GM21529 (cell line): ENCODE measurements at regions not wholly inside any gene's neighbourhood (a gene's known extent, or its start where the extent isn't known, plus 50 kb on each side); places are given as distances from the start of the nearest gene placed in this dataset.
"Not testable (repeated sequence)": the region's sequence is repeated elsewhere in the genome, so short reads cannot be mapped to it uniquely, and the experiment has no call there.

Experiments used
- ATAC-seq: cut with Tn5 transposase; IDR thresholded peaks from one replicate; pipeline ENCODE4 v1.9.1; 2021; ENCODE audit not compliant: unreplicated experiment

GRCh38 chr4:14921781-14922180, 80.5 kb upstream of the CPEB2 start:
- ATAC-seq: not testable (repeated sequence)

- ATAC-seq: no peak
Observed at GRCh38 chr4:14924076-14924811, 78.0 kb upstream of the CPEB2 start.

GRCh38 chr4:14924812-14925344, 77.4 kb upstream of the CPEB2 start:
- ATAC-seq: no peak

GRCh38 chr4:14925471-14925870, 76.8 kb upstream of the CPEB2 start:
- ATAC-seq: no peak

GRCh38 chr4:14926368-14926767, 75.9 kb upstream of the CPEB2 start:
- ATAC-seq: no peak

GRCh38 chr4:14928035-14928434, 74.2 kb upstream of the CPEB2 start:
- ATAC-seq: no peak

GRCh38 chr4:14929669-14930068, 72.6 kb upstream of the CPEB2 start:
- no peak for ATAC-seq

GRCh38 chr4:14934704-14935390, 67.4 kb upstream of the CPEB2 start:
- ATAC-seq: no peak

GRCh38 chr4:14943749-14944148, 58.5 kb upstream of the CPEB2 start:
- ATAC-seq: no peak

GRCh38 chr4:14952352-14952751, 49.9 kb upstream of the CPEB2 start:
- peak; percentile 67 for ATAC-seq
